ENCODE measurements at regions not wholly inside any gene's neighbourhood (a gene's known extent, or its start where the extent isn't known, plus 50 kb on each side); places are given as distances from the start of the nearest gene placed in this dataset.

GRCh38 chr7:41297166-41297565, 405.7 kb downstream of the INHBA start:
- no peaks in the 10 kb centered on the region for H3K36me3 Mint-ChIP-seq (ENCODE audit: insufficient read depth, unreplicated experiment)
- peaks cover 13% of the 10 kb centered on the region for H3K4me1 Mint-ChIP-seq (ENCODE audit: insufficient read depth, unreplicated experiment)
- no peaks in the 10 kb centered on the region for H3K9me3 Mint-ChIP-seq (ENCODE audit: unreplicated experiment)
- ChIA-PET CTCF (interaction anchor here (0.6 to 1.7 kb wide), 3 partner anchors 9 to 292 kb away, joined by 3 to 7 read pairs (median 3); no protein-coding TSS in a partner anchor), POLR2A (no interaction called here)
- no peak overlapping the region for H3K4me3 Mint-ChIP-seq (ENCODE audit: unreplicated experiment)
- no peak for TF ChIP-seq CTCF (IDR thresholded peaks at IDR 0.05; ENCODE audit: unreplicated experiment)
- H3K27me3 Mint-ChIP-seq (ENCODE audit: insufficient read depth, unreplicated experiment), result no peaks in the 10 kb centered on the region
- no peak overlapping the region for H3K27ac Mint-ChIP-seq (ENCODE audit: low read depth, unreplicated experiment)
- no peak for DNase-seq (ENCODE audit: unreplicated experiment)
- intact Hi-C loops (cut with micrococcal nuclease), result loop anchor here (10.0 kb wide), 1 partner anchor 152 kb away; no protein-coding TSS in a partner anchor
- BruUV-seq (replicated peaks), result no TSS peak

- intact Hi-C loops (cut with micrococcal nuclease), result loop anchor here (10.0 kb wide), 1 partner anchor 151 kb away; no protein-coding TSS in a partner anchor
- no peak for DNase-seq (ENCODE audit: unreplicated experiment)
- H3K27ac Mint-ChIP-seq (ENCODE audit: low read depth, unreplicated experiment), result no peak overlapping the region
- no TSS peak for BruUV-seq (replicated peaks)
- no peak overlapping the region for H3K4me3 Mint-ChIP-seq (ENCODE audit: unreplicated experiment)
- H3K36me3 Mint-ChIP-seq (ENCODE audit: insufficient read depth, unreplicated experiment), result no peaks in the 10 kb centered on the region
- no peaks in the 10 kb centered on the region for H3K9me3 Mint-ChIP-seq (ENCODE audit: unreplicated experiment)
- no peaks in the 10 kb centered on the region for H3K27me3 Mint-ChIP-seq (ENCODE audit: insufficient read depth, unreplicated experiment)
- ChIA-PET POLR2A (interaction anchor here (0.7 kb wide), 1 partner anchor 327 kb away, joined by 3 read pairs; no protein-coding TSS in a partner anchor), CTCF (no interaction called here)
- peaks cover 13% of the 10 kb centered on the region for H3K4me1 Mint-ChIP-seq (ENCODE audit: insufficient read depth, unreplicated experiment)
- TF ChIP-seq CTCF (IDR thresholded peaks at IDR 0.05; ENCODE audit: unreplicated experiment), result no peak
These were observed 407.5 kb downstream of the INHBA start for GRCh38 chr7:41295455-41295815.

GRCh38 chr7:41294556-41295454, 408.1 kb downstream of the INHBA start:
- no peak for TF ChIP-seq CTCF (IDR thresholded peaks at IDR 0.05; ENCODE audit: unreplicated experiment)
- Mint-ChIP-seq H3K36me3 (ENCODE audit: insufficient read depth, unreplicated experiment) (no peaks in the 10 kb centered on the region), H3K27me3 (ENCODE audit: insufficient read depth, unreplicated experiment) (no peaks in the 10 kb centered on the region), H3K4me3 (ENCODE audit: unreplicated experiment) (no peak overlapping the region), H3K27ac (ENCODE audit: low read depth, unreplicated experiment) (no peak overlapping the region), H3K9me3 (ENCODE audit: unreplicated experiment) (no peaks in the 10 kb centered on the region), H3K4me1 (ENCODE audit: insufficient read depth, unreplicated experiment) (peaks cover 13% of the 10 kb centered on the region)
- no TSS peak for BruUV-seq (replicated peaks)
- intact Hi-C loops (cut with micrococcal nuclease), result loop anchor here (10.0 kb wide), 1 partner anchor 150 kb away; no protein-coding TSS in a partner anchor
- ChIA-PET POLR2A (interaction anchor here (0.7 kb wide), 1 partner anchor 328 kb away, joined by 3 read pairs; no protein-coding TSS in a partner anchor), CTCF (interaction anchor here (1.0 kb wide), 1 partner anchor 21 kb away, joined by 6 read pairs; no protein-coding TSS in a partner anchor)
- DNase-seq (ENCODE audit: unreplicated experiment), result no peak

- no peak overlapping the region for H3K4me3 Mint-ChIP-seq (ENCODE audit: unreplicated experiment)
- intact Hi-C loops (cut with micrococcal nuclease), result loop anchor here (10.0 kb wide), 1 partner anchor 148 kb away; no protein-coding TSS in a partner anchor
- H3K4me1 Mint-ChIP-seq (ENCODE audit: insufficient read depth, unreplicated experiment), result peaks cover 13% of the 10 kb centered on the region
- POLR2A ChIA-PET, result interaction anchor here (0.6 kb wide), 1 partner anchor 63 kb away, joined by 3 read pairs; no protein-coding TSS in a partner anchor
- no peaks in the 10 kb centered on the region for H3K9me3 Mint-ChIP-seq (ENCODE audit: unreplicated experiment)
- no peaks in the 10 kb centered on the region for H3K36me3 Mint-ChIP-seq (ENCODE audit: insufficient read depth, unreplicated experiment)
- H3K27me3 Mint-ChIP-seq (ENCODE audit: insufficient read depth, unreplicated experiment), result no peaks in the 10 kb centered on the region
- no peak overlapping the region for H3K27ac Mint-ChIP-seq (ENCODE audit: low read depth, unreplicated experiment)
- CTCF ChIA-PET, result interaction anchor here (0.7 to 1.0 kb wide), 2 partner anchors 185 to 413 kb away, joined by 3 to 5 read pairs; no protein-coding TSS in a partner anchor
- peak; percentile 90 for DNase-seq (ENCODE audit: unreplicated experiment)
- TF ChIP-seq CTCF (IDR thresholded peaks at IDR 0.05; ENCODE audit: unreplicated experiment), result no peak
- no TSS peak for BruUV-seq (replicated peaks)
These were observed 410.4 kb downstream of the INHBA start for GRCh38 chr7:41292487-41292886.

Data from MCF 10A (cell line).